ENCODE measurements at regions not wholly inside any gene's neighbourhood (a gene's known extent, or its start where the extent isn't known, plus 50 kb on each side); places are given as distances from the start of the nearest gene placed in this dataset.

GRCh38 chr7:91374321-91374989 lies 110.2 kb downstream of the FZD1 start:
- no peaks in the 10 kb centered on the region for H3K4me1 ChIP-seq
- WGBS, 2 donors (ENCODE audit: low coverage in 1 of 2), result 85 to 100% methylated on average over 1 to 2 of the region's 2 CpGs
- no peak for ATAC-seq

DNA sequence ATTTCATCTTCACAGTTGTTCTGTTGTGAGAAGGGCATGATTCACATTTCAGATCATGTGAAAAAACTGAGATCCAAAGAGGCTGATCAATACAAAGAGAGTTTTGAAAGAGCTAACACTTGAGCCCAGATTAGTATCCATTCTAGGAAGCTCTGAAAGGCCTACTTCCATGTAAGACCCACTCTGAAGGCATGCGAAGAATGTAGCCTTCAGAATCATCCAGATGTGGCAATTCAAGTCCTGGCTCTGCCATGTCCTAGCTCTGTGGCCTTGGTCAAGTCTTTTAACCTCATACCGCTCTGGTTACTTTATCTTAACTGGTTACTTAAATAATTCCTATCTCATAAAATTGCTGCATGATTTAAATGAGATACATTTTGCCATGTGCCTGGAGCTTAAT lies 111.1 kb downstream of the FZD1 start:
- H3K36me3 ChIP-seq, result no peaks in the 10 kb centered on the region
- H3K27ac ChIP-seq, result no peak overlapping the region
- no peak overlapping the region for H3K4me3 ChIP-seq
- no peak for ATAC-seq
- 90% methylated on average over 2 of the region's 2 CpGs for WGBS, 2 donors (ENCODE audit: low coverage in 1 of 2)
- TF ChIP-seq POLR2A (IDR thresholded peaks at IDR 0.05), result no peak
- TF ChIP-seq, protein P1, sequence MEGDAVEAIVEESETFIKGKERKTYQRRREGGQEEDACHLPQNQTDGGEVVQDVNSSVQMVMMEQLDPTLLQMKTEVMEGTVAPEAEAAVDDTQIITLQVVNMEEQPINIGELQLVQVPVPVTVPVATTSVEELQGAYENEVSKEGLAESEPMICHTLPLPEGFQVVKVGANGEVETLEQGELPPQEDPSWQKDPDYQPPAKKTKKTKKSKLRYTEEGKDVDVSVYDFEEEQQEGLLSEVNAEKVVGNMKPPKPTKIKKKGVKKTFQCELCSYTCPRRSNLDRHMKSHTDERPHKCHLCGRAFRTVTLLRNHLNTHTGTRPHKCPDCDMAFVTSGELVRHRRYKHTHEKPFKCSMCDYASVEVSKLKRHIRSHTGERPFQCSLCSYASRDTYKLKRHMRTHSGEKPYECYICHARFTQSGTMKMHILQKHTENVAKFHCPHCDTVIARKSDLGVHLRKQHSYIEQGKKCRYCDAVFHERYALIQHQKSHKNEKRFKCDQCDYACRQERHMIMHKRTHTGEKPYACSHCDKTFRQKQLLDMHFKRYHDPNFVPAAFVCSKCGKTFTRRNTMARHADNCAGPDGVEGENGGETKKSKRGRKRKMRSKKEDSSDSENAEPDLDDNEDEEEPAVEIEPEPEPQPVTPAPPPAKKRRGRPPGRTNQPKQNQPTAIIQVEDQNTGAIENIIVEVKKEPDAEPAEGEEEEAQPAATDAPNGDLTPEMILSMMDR (IDR thresholded peaks at IDR 0.05), result no peak
- TF ChIP-seq EP300 (IDR thresholded peaks at IDR 0.05), result no peak
- no peak for TF ChIP-seq POLR2AphosphoS5 (IDR thresholded peaks at IDR 0.05)
- H3K27me3 ChIP-seq, result no peaks in the 10 kb centered on the region
- no peaks in the 10 kb centered on the region for H3K4me1 ChIP-seq
- no peaks in the 10 kb centered on the region for H3K9me3 ChIP-seq

More at GRCh38 chr7:91374321-91374989, 110.2 kb downstream of the FZD1 start:
- TF ChIP-seq, protein P1 (IDR thresholded peaks at IDR 0.05), result no peak
- no peak for TF ChIP-seq POLR2AphosphoS5 (IDR thresholded peaks at IDR 0.05)
- TF ChIP-seq EP300 (IDR thresholded peaks at IDR 0.05), result no peak
- no peak for TF ChIP-seq POLR2A (IDR thresholded peaks at IDR 0.05)
- Histone ChIP-seq H3K9me3 (no peaks in the 10 kb centered on the region), H3K4me3 (no peak overlapping the region), H3K27ac (no peak overlapping the region), H3K27me3 (no peaks in the 10 kb centered on the region), H3K36me3 (no peaks in the 10 kb centered on the region)

DNA sequence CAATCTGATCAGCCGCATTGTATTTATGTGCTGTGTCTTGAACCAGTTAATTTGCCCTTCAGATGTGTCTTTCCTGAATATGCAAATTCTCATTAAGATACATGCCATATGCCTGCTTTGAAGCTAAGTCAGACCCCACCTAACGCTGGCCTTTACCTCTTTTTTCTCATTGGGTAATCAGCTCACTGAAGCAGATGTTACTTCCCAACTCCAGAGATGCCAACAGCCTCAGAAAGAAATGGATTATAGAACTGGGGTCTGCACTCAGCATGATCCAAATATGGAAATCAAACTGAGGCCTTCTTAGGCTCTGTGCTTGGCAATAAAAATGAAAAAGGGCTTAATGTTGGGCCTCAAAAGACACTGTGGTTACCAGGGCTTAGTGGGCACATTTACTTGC lies 113.9 kb downstream of the FZD1 start:
- Histone ChIP-seq H3K4me3 (no peak overlapping the region), H3K4me1 (no peaks in the 10 kb centered on the region), H3K9me3 (no peaks in the 10 kb centered on the region), H3K27ac (no peak overlapping the region), H3K27me3 (no peaks in the 10 kb centered on the region), H3K36me3 (no peaks in the 10 kb centered on the region)
- TF ChIP-seq EP300 (IDR thresholded peaks at IDR 0.05) (no peak), POLR2A (IDR thresholded peaks at IDR 0.05) (no peak), POLR2AphosphoS5 (IDR thresholded peaks at IDR 0.05) (no peak)
- TF ChIP-seq, protein P1 (IDR thresholded peaks at IDR 0.05), result no peak
- no peak for ATAC-seq
- 83 to 94% methylated on average over 2 of the region's 2 CpGs for WGBS, 2 donors (ENCODE audit: low coverage in 1 of 2)

DNA sequence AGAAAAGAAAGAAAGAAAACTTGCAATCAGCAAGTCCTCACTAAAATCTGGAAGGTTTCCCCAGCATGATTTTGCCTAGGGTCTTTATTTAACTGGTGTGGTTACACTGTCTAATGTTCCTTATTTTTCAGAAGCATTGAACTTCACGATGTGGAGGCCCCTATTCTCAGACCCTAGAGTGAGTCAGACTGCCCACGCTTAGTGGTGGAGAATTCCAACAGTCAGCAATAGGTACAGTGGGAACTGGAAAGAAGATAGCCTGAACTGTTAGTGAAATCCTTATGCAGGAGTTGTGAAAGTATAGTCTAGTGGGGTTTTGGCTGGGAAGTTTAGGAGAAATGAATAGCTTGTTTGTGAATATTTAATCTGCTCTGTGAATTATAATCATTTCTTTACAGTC lies 115.0 kb downstream of the FZD1 start:
- 65% methylated on average over 2 of the region's 2 CpGs; no CpG with 5 or more reads in 1 of the 2 donors for WGBS, 2 donors (ENCODE audit: low coverage in 1 of 2)
- Histone ChIP-seq H3K36me3 (no peaks in the 10 kb centered on the region), H3K4me1 (no peaks in the 10 kb centered on the region), H3K4me3 (no peak overlapping the region), H3K27me3 (no peaks in the 10 kb centered on the region), H3K9me3 (no peaks in the 10 kb centered on the region), H3K27ac (no peak overlapping the region)
- ATAC-seq, result no peak
- TF ChIP-seq, protein P1 (IDR thresholded peaks at IDR 0.05), result no peak
- no peak for TF ChIP-seq POLR2A (IDR thresholded peaks at IDR 0.05)
- TF ChIP-seq EP300 (IDR thresholded peaks at IDR 0.05), result no peak
- no peak for TF ChIP-seq POLR2AphosphoS5 (IDR thresholded peaks at IDR 0.05)

- Histone ChIP-seq H3K27ac (no peak overlapping the region), H3K9me3 (no peaks in the 10 kb centered on the region), H3K4me3 (no peak overlapping the region), H3K36me3 (no peaks in the 10 kb centered on the region), H3K4me1 (no peaks in the 10 kb centered on the region), H3K27me3 (no peaks in the 10 kb centered on the region)
- WGBS, 2 donors (ENCODE audit: low coverage in 1 of 2), result 42 to 52% methylated on average over 2 of the region's 2 CpGs
- ATAC-seq, result no peak
- TF ChIP-seq POLR2AphosphoS5 (IDR thresholded peaks at IDR 0.05) (no peak), EP300 (IDR thresholded peaks at IDR 0.05) (no peak), POLR2A (IDR thresholded peaks at IDR 0.05) (no peak)
- TF ChIP-seq, protein P1 (IDR thresholded peaks at IDR 0.05), result no peak
These were observed 115.8 kb downstream of the FZD1 start for GRCh38 chr7:91379991-91380390.

All from gastroesophageal sphincter (tissue), 4 donors.